ENCODE measurements at regions not wholly inside any gene's neighbourhood (a gene's known extent, or its start where the extent isn't known, plus 50 kb on each side); places are given as distances from the start of the nearest gene placed in this dataset.
"Not testable (repeated sequence)": the region's sequence is repeated elsewhere in the genome, so short reads cannot be mapped to it uniquely, and the experiment has no call there.

- not testable (repeated sequence) for DNase-seq (ENCODE audit: low read depth)
Measured at GRCh38 chr2:55124682-55125081, 74.4 kb upstream of the RTN4 start.

GRCh38 chr2:55123851-55124269 is 73.6 kb upstream of the RTN4 start:
- DNase-seq (ENCODE audit: low read depth), result no peak

GRCh38 chr2:55120634-55121359 is 70.5 kb upstream of the RTN4 start:
- DNase-seq (ENCODE audit: low read depth), result no peak

- no peak for DNase-seq (ENCODE audit: low read depth)
Measured at GRCh38 chr2:55119711-55120487, 69.6 kb upstream of the RTN4 start.

GRCh38 chr2:55118643-55119083 is 68.4 kb upstream of the RTN4 start:
- no peak for DNase-seq (ENCODE audit: low read depth)

GRCh38 chr2:55116966-55117365 is 66.7 kb upstream of the RTN4 start:
- DNase-seq (ENCODE audit: low read depth), result no peak

GRCh38 chr2:55116598-55116964 is 66.3 kb upstream of the RTN4 start:
- no peak for DNase-seq (ENCODE audit: low read depth)

- peak; percentile 76 for DNase-seq (ENCODE audit: low read depth)
Measured at GRCh38 chr2:55115761-55116597, 65.7 kb upstream of the RTN4 start.

- no peak for DNase-seq (ENCODE audit: low read depth)
Measured at GRCh38 chr2:55114597-55114996, 64.3 kb upstream of the RTN4 start.

- DNase-seq (ENCODE audit: low read depth), result no peak
Measured at GRCh38 chr2:55114082-55114481, 63.8 kb upstream of the RTN4 start.

- DNase-seq (ENCODE audit: low read depth), result peak; percentile 18
Measured at GRCh38 chr2:55112229-55113031, 62.2 kb upstream of the RTN4 start.

GRCh38 chr2:55111570-55112228 is 61.4 kb upstream of the RTN4 start:
- peak; percentile 92 for DNase-seq (ENCODE audit: low read depth)

- DNase-seq (ENCODE audit: low read depth), result no peak
Measured at GRCh38 chr2:55111230-55111569, 60.9 kb upstream of the RTN4 start.

- DNase-seq (ENCODE audit: low read depth), result peak; percentile 81
Measured at GRCh38 chr2:55109219-55109891, 59.1 kb upstream of the RTN4 start.

GRCh38 chr2:55108456-55109160 is 58.4 kb upstream of the RTN4 start:
- DNase-seq (ENCODE audit: low read depth), result no peak

- peak; percentile 11 for DNase-seq (ENCODE audit: low read depth)
Measured at GRCh38 chr2:55107436-55107835, 57.2 kb upstream of the RTN4 start.

- no peak for DNase-seq (ENCODE audit: low read depth)
Measured at GRCh38 chr2:55106148-55106547, 55.9 kb upstream of the RTN4 start.

GRCh38 chr2:55105456-55105855 is 55.2 kb upstream of the RTN4 start:
- DNase-seq (ENCODE audit: low read depth), result no peak

- DNase-seq (ENCODE audit: low read depth), result no peak
Measured at GRCh38 chr2:55103046-55103445, 52.8 kb upstream of the RTN4 start.
